ENCODE measurements at regions not wholly inside any gene's neighbourhood (a gene's known extent, or its start where the extent isn't known, plus 50 kb on each side); places are given as distances from the start of the nearest gene placed in this dataset.

DNA sequence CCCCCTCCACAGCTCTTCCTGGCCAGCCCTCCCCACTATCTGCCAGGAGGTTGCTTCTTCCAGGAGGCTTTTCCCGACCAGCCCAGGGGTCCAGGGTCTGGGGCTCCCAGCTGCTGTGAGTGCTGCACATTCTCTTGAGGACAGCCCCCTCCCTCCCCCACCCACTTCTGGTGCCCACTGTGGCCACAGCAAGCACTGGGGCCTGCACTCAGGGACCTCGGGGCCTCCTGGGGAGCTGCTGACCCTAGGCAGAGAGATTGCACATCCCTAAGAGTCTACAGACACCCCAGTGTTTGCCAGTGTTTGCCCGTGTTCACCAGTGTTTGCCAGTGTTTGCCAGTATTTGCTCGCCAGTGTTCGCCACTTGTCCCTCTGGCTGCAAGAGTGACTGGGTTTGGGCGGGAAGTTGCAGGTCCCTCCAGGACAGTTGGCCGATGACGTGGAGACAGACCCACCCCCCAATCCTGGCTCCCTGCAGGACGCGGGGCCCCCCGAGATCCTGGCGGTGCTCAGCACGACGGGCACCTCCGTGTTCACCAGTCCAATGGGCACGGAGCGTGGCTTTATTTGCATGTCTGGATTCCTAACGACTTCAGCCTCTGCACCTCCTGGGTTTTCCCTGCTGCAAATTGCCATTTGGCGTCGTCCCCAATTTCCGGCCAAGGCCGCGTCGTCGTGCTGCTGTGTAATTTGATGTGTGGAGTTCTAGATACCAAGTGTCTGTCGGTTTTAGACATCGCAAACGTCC, 87.5 kb upstream of the NKX1-1 start:
- Histone ChIP-seq H3K4me1 (ENCODE audit: insufficient read depth, low read length) (no peaks in the 10 kb centered on the region), H3K36me3 (ENCODE audit: insufficient read depth, low read length) (no peaks in the 10 kb centered on the region), H3K27me3 (ENCODE audit: insufficient read depth, low read length) (no peaks in the 10 kb centered on the region), H3K27ac (ENCODE audit: low read depth, low read length) (no peak overlapping the region), H3K4me3 (ENCODE audit: low read length in 2 of 2) (no peak overlapping the region), H3K9me3 (ENCODE audit: control insufficient read depth in 1 of 2, low read length in 2 of 2) (no peaks in the 10 kb centered on the region)
- Mint-ChIP-seq H3K4me1 (no peaks in the 10 kb centered on the region), H3K27ac (no peak overlapping the region), H3K36me3 (no peaks in the 10 kb centered on the region), H3K27me3 (peaks cover 5 to 14% of the 10 kb centered on the region in 2 donors), H3K4me3 (no peak overlapping the region), H3K9me3 (peaks cover 0 to under 1% (median 0%) of the 10 kb centered on the region in 8 donors)
- CTCF ChIA-PET (ENCODE audit: partially characterized antibody) = no interaction called here
- intact Hi-C loops (cut with micrococcal nuclease) = no loop called here
- POLR2A ChIA-PET (ENCODE audit: partially characterized antibody) = no interaction called here
- DNase-seq = no peak

DNA sequence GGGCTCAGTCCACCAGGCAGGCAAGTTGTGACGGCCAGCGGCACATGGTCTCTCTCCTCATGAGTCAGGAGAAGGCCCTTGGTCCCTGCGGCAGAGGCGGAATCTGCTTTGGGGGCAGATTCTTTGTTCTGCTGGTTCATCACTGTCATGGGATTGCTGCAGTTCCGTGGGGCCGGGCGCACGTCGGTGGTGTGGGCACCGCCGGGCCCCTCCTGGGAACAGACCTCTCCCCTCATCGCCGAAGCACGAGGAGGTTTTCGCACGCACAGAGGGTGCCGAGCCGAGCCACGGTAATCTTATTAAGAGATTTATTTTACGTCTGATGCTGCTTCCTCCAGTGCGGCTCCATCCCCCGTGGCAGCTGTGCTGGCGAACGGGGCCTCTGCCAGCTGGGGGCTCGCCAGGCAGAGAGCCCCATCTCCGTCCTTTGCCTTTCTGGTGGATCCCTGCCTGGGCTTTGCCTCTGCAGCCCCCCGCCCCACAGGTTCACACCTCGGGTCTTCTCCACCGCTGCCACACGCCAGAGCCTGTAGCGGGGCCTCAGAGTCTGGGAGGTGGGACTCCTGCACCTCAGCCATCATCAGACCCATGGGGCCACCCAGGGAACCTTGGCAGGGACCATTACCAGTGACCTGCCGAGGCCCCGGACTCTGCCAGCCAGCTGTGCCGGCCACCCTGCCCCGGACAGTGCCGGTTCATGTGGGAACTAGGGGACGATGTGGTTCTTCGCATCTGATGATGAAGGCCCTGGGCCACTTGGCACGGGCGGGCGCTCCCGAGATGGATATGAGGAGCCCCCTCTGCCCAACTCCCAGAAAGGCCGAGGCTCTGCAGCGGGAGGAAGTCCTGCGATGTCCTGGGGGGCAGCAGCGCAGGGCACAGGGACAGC, 86.7 kb upstream of the NKX1-1 start:
- Mint-ChIP-seq H3K4me1 (no peaks in the 10 kb centered on the region), H3K36me3 (no peaks in the 10 kb centered on the region), H3K27ac (no peak overlapping the region), H3K9me3 (peaks cover 0 to 3% (median 0%) of the 10 kb centered on the region in 8 donors), H3K27me3 (peaks cover 5 to 14% of the 10 kb centered on the region in 2 donors), H3K4me3 (no peak overlapping the region)
- no peak for DNase-seq
- H3K27me3 ChIP-seq (ENCODE audit: insufficient read depth, low read length) = no peaks in the 10 kb centered on the region
- H3K27ac ChIP-seq (ENCODE audit: low read depth, low read length) = no peak overlapping the region
- H3K4me3 ChIP-seq (ENCODE audit: low read length in 2 of 2) = no peak overlapping the region
- no peaks in the 10 kb centered on the region for H3K9me3 ChIP-seq (ENCODE audit: control insufficient read depth in 1 of 2, low read length in 2 of 2)
- ChIA-PET POLR2A (ENCODE audit: partially characterized antibody) (no interaction called here), CTCF (ENCODE audit: partially characterized antibody) (no interaction called here)
- H3K36me3 ChIP-seq (ENCODE audit: insufficient read depth, low read length) = no peaks in the 10 kb centered on the region
- intact Hi-C loops (cut with micrococcal nuclease) = no loop called here
- no peaks in the 10 kb centered on the region for H3K4me1 ChIP-seq (ENCODE audit: insufficient read depth, low read length)

DNA sequence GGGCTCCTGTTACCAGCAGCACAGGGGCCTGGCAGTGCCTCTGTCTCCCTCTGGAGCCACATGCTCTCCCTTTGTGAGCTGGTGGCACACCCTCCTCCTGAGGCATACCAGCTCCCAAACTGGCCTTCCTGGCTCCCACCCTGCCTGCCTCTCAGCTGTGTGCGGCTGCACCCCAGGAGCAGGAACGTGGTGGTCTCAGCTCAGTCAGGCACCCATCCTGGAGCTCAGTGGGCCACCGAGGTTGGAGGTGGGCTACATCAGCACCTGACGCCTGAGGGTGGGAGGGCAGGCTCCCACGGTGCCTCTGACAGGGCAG, 85.9 kb upstream of the NKX1-1 start:
- Mint-ChIP-seq H3K9me3 (peaks cover 0 to 10% (median 2%) of the 10 kb centered on the region in 8 donors), H3K27me3 (peaks cover 9 to 14% of the 10 kb centered on the region in 2 donors), H3K36me3 (peaks cover 0 to 5% of the 10 kb centered on the region in 2 donors), H3K4me1 (no peaks in the 10 kb centered on the region), H3K27ac (no peak overlapping the region), H3K4me3 (no peak overlapping the region)
- intact Hi-C loops (cut with micrococcal nuclease) = no loop called here
- POLR2A ChIA-PET (ENCODE audit: partially characterized antibody) = no interaction called here
- CTCF ChIA-PET (ENCODE audit: partially characterized antibody) = no interaction called here
- no peaks in the 10 kb centered on the region for H3K27me3 ChIP-seq (ENCODE audit: insufficient read depth, low read length)
- no peaks in the 10 kb centered on the region for H3K36me3 ChIP-seq (ENCODE audit: insufficient read depth, low read length)
- H3K9me3 ChIP-seq (ENCODE audit: control insufficient read depth in 1 of 2, low read length in 2 of 2) = no peaks in the 10 kb centered on the region
- no peak overlapping the region for H3K27ac ChIP-seq (ENCODE audit: low read depth, low read length)
- no peak overlapping the region for H3K4me3 ChIP-seq (ENCODE audit: low read length in 2 of 2)
- no peaks in the 10 kb centered on the region for H3K4me1 ChIP-seq (ENCODE audit: insufficient read depth, low read length)
- no peak for DNase-seq

DNA sequence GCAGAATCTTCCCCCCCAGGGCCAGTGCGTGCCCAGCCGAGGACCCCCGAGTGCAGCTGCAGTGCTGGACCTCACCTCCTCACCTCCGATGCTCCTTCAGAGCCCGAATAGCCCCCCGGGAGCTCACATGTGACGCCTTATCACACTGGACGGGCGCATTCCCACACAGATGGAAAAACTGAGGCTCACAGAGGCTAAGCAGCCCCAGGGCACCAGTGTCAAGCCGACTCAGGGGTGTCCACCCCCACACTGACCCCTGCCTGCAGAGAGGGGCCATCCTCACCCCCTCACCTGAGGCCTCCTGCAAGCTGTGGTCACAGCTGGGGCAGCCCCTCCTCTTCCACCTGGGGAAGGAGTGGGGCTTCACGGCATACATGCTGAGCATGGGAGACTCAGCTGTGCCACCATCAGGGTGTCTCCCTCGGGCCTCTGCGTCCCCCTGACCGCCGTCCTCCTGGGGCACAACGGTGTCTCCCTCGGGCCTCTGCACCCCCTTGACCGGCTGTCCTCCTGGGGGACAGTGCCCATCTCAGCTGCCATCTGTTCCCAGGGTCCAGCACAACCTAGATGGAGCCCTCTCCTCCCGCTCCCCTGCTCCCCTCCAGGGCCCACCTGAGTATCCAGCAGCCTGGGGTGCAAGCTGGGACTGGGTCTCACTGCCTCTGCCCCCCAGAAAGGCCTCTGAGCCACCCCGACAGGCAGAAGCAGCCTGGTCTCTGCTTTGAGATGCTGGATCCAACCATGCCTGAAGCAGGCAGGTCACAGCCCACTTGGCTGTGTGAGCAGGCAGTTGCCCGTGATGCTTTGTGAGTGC, 85.3 kb upstream of the NKX1-1 start:
- Histone ChIP-seq H3K4me3 (ENCODE audit: low read length in 2 of 2) (no peak overlapping the region), H3K9me3 (ENCODE audit: control insufficient read depth in 1 of 2, low read length in 2 of 2) (no peaks in the 10 kb centered on the region), H3K36me3 (ENCODE audit: insufficient read depth, low read length) (no peaks in the 10 kb centered on the region), H3K27me3 (ENCODE audit: insufficient read depth, low read length) (no peaks in the 10 kb centered on the region), H3K4me1 (ENCODE audit: insufficient read depth, low read length) (no peaks in the 10 kb centered on the region), H3K27ac (ENCODE audit: low read depth, low read length) (no peak overlapping the region)
- Mint-ChIP-seq H3K27me3 (peaks cover 10 to 15% of the 10 kb centered on the region in 2 donors), H3K27ac (no peak overlapping the region), H3K4me3 (no peak overlapping the region), H3K36me3 (peaks cover 2 to 7% of the 10 kb centered on the region in 2 donors), H3K9me3 (peaks cover 1 to 12% (median 4%) of the 10 kb centered on the region in 8 donors), H3K4me1 (no peaks in the 10 kb centered on the region)
- POLR2A ChIA-PET (ENCODE audit: partially characterized antibody) = no interaction called here
- CTCF ChIA-PET (ENCODE audit: partially characterized antibody) = no interaction called here
- intact Hi-C loops (cut with micrococcal nuclease) = no loop called here
- DNase-seq = no peak

DNA sequence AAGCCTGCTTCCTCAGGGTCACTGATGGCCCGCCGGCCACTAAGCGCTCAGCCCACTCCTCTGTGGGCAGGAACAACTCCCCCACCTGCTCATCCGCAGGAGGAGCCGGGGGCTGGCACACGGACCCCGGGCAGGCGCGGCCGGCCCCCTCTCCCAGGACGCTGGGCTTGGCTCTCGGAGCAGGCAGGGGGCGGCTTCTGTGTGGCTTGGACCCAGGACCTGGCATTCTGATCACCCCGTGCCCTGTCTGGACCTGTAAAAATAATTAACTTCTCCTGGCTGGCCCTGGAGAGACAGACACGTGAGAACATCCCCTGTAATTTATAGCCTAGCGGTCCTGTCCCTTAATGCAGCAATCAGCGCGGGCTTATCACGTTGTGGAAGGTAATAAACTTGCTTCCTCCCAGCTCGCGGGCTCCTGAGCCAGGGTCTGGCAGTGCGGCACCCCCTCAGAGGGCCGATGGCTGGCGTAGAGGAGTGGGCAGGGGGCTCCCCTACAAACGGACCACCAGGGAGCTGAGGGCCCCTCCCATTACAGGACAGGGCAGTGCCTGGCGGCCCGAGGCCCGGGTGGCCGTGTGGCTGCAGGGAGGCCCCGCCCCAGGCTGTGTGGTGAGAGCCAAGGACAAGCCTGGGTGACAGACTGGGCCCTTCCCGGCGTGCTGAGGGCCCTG, 84.5 kb upstream of the NKX1-1 start:
- Histone ChIP-seq H3K4me3 (ENCODE audit: low read length in 2 of 2) (no peak overlapping the region), H3K27me3 (ENCODE audit: insufficient read depth, low read length) (no peaks in the 10 kb centered on the region), H3K36me3 (ENCODE audit: insufficient read depth, low read length) (no peaks in the 10 kb centered on the region), H3K9me3 (ENCODE audit: control insufficient read depth in 1 of 2, low read length in 2 of 2) (peaks cover 0 to 3% of the 10 kb centered on the region in 2 donors), H3K4me1 (ENCODE audit: insufficient read depth, low read length) (no peaks in the 10 kb centered on the region), H3K27ac (ENCODE audit: low read depth, low read length) (no peak overlapping the region)
- ChIA-PET CTCF (ENCODE audit: partially characterized antibody) (no interaction called here), POLR2A (ENCODE audit: partially characterized antibody) (no interaction called here)
- peaks cover 3 to 12% of the 10 kb centered on the region in 2 donors for H3K36me3 Mint-ChIP-seq
- H3K4me3 Mint-ChIP-seq = no peak overlapping the region
- DNase-seq = no peak
- peaks cover 6 to 20% (median 11%) of the 10 kb centered on the region in 8 donors for H3K9me3 Mint-ChIP-seq
- intact Hi-C loops (cut with micrococcal nuclease) = no loop called here
- H3K27me3 Mint-ChIP-seq = peaks cover 10 to 17% of the 10 kb centered on the region in 2 donors
- no peak overlapping the region for H3K27ac Mint-ChIP-seq
- H3K4me1 Mint-ChIP-seq = no peaks in the 10 kb centered on the region

DNA sequence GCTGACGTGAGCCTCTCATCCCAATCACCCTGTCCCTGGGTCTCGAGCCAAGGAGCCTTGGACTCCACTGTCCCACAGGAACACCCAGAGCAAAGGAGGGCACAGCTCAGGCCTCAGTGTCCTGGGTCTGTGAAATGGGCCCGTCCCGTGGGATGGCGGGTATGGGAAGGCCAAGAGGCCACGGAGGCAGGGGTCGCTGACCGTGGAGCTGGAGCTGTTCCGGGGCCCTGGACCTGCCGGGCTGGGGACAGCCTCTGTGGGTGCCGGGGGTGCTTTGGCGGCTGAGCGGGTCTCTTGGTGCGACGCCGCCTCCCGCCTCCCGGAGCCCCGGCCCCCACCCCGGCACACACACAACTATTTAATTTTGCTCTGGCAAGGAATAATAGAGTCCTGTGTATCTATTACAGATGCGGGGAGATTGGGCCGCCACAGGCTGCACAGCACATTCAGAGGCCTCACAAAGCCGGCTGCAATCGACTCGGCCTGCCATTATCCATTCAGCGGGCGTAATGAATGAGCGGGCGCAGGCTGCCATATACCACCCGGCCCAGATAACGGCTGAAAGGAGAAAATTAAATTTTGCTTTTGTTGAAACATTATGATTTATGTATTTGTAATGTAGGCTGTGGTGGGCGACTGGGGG, 83.9 kb upstream of the NKX1-1 start:
- Histone ChIP-seq H3K36me3 (ENCODE audit: insufficient read depth, low read length) (no peaks in the 10 kb centered on the region), H3K27me3 (ENCODE audit: insufficient read depth, low read length) (no peaks in the 10 kb centered on the region), H3K9me3 (ENCODE audit: control insufficient read depth in 1 of 2, low read length in 2 of 2) (peaks cover 0 to 7% of the 10 kb centered on the region in 2 donors), H3K27ac (ENCODE audit: low read depth, low read length) (no peak overlapping the region), H3K4me1 (ENCODE audit: insufficient read depth, low read length) (no peaks in the 10 kb centered on the region), H3K4me3 (ENCODE audit: low read length in 2 of 2) (no peak overlapping the region)
- no peak overlapping the region for H3K4me3 Mint-ChIP-seq
- H3K27ac Mint-ChIP-seq = no peak overlapping the region
- H3K9me3 Mint-ChIP-seq = peaks cover 9 to 25% (median 17%) of the 10 kb centered on the region in 8 donors
- no peak for DNase-seq
- peaks cover 5 to 12% of the 10 kb centered on the region in 2 donors for H3K36me3 Mint-ChIP-seq
- intact Hi-C loops (cut with micrococcal nuclease) = no loop called here
- ChIA-PET POLR2A (ENCODE audit: partially characterized antibody) (no interaction called here), CTCF (ENCODE audit: partially characterized antibody) (no interaction called here)
- peaks cover 10 to 16% of the 10 kb centered on the region in 2 donors for H3K27me3 Mint-ChIP-seq
- no peaks in the 10 kb centered on the region for H3K4me1 Mint-ChIP-seq

Measured in CD4-positive, alpha-beta memory T cell (primary cell).